SKM-1 (cell line): ENCODE measurements at regions not wholly inside any gene's neighbourhood (a gene's known extent, or its start where the extent isn't known, plus 50 kb on each side); places are given as distances from the start of the nearest gene placed in this dataset.

Source experiments
- DNase-seq: peaks from one replicate; lab custom pipeline; 2025; ENCODE audit not compliant: unreplicated experiment; lab: John Stamatoyannopoulos, UW

DNA sequence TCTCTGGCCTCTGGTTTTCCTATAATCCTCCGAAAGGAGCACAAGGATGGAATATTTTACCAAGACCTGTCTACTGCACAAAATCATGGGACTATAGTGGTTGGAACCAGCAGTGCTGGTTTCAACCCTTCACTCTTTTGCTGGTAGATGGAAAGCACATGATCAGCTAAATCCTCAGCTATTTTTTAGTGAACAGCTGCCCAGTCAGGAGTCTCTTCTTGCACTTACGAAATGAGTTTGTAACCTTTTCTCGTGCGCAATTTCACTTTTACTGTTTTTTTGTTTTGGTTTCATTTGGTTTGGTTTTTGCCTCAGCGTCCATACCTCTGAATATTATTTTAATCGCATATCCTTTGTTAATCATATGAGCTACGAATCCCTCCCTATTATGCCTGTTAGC is 418.5 kb upstream of the CPEB2 start:
- DNase-seq: no peak

DNA sequence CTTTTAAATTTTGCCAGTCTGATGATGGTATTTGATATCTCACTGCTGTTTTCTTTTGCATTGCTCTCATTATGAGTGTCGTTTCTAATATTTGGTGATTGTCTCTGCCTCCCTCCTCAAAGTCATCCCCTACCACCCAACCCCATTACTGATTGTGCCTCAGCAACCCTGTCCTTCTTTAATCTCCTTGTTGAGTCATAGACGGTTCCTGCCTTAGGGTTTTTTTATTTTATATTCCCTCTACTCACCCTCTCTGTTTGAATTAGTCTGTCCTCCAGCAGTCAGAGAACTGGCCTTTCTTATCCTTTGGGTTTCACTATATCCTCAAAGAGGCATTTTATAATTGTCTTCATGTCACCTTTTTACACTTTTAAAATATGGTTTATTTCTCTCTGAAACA is 409.3 kb upstream of the CPEB2 start:
- DNase-seq: no peak

DNA sequence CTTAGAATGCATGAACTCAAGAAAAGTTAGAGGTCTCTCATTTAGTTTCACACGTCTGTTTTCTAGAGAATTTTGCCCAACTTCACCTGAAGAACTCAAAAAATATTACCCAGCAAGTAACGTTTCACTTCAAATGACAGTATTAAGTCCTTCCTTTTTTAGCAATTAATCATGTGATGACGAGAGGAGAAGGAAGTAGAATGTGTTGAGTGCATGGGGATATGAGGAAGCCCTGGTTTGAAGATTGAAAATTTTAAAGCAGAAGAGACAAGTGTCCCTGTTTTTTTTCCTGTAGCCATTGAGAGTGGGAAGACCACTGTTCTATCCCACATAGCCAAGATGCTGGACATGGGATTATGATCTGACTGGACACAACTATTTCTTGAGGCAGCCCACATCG is 406.3 kb upstream of the CPEB2 start:
- no peak for DNase-seq

DNA sequence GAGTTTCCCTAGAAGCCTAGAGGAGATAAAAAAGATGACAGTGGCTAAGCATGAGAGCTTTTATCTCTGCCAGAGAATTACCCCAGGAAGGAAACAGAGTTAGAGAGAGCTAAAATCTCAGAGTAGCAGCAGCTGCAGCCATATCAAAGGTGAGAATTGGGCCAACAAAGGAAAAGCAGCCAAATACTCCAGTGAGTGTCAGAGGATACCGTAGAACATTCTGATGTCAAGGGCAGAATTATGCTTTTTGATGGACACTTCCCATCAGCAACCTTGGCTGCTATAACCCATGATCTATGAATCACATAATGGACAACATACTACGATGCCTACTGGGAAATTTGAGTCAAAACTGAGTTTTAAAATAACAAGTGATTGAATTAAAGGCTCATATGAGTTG is 405.8 kb upstream of the CPEB2 start:
- no peak for DNase-seq

DNA sequence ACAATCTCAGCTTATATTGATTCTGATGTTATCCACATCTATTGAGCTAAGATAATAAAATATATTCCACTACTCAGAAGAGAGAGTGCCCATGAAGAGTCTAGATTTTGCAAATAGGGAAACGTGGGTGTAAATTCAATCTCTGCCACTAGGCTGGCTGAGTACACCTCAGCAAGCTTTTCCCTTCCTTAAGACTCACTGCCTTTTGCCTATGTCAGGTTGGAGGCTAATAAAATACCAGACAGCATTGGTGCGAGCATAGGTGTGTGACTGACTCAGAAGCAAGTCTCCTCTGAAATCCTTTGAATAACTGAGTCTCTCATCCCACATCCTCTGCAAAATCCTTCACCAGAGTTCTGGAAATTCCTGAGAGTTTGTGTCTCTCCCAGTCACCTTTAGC is 405.4 kb upstream of the CPEB2 start:
- DNase-seq: no peak

DNA sequence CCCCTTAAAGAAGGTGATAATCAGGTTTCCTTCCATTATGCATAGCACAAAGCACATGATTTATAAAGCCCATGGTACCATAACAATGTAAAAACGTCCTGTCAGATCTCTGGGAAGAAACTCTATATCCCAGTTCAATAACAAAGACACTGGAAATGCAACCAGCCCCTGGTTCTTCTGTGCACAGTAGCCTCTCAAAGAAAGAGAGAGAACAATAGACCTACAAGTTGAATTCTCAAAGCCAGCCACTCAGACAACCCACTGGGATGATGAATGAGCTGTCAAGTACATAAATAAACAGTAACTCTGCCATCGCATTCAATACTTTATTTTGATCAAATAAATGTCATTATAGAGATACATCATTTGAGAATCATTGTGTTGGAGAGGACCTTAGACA is 400.1 kb upstream of the CPEB2 start:
- DNase-seq: no peak

DNA sequence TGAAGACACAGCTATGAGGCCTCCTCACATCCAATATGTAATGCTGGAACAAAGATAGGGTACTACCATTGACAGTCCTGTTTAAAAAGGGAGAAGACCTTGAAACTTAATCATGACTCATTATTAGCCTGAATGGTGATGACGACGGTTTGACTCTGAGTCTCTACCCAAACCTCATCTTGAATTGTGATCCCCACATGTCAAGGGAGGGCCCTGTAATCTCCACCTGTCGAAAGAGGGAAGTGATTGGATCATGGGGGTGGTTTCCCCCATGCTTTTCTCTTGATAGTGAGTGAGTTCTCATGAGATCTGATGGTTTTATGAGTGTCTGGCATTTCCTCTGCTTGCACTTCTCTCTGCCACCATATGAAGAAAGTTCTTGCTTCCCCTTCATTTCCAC is 395.3 kb upstream of the CPEB2 start:
- no peak for DNase-seq

DNA sequence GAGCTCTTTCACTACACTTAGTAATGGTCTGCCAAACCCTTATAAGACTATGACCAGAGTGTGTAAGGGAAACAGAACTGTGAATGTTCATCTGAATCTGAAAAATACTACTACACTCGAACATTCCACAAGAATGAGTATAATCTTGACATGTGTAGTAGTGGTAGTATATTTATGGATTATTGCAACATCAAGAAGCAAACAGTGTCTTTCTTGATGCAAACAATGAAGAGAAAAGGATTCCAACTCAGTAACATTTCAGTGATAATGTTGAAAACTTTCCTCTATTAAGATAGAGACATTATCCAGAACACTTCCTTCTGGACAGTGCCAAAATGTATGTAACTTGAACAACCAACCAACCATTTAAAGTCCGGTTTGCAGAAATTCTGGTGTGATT is 394.7 kb upstream of the CPEB2 start:
- no peak for DNase-seq

DNA sequence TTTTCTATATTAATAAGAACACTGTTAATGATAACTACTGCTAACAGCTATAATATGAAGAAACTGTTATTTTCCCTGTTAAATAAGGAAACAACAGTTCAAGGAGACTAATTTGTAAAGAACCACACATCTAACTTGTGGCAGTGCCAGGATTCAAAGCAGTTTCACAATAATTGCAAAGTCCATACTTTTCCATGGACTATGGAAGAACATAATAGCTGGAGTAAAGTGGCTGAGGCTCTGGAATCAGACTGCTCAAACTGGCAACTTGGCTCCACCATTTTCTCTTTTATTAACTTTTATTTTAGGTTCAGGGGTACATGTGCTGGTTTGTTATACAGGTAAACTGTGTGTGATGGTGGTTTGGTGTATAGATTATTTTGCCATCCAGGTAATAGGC is 393.7 kb upstream of the CPEB2 start:
- DNase-seq: no peak

DNA sequence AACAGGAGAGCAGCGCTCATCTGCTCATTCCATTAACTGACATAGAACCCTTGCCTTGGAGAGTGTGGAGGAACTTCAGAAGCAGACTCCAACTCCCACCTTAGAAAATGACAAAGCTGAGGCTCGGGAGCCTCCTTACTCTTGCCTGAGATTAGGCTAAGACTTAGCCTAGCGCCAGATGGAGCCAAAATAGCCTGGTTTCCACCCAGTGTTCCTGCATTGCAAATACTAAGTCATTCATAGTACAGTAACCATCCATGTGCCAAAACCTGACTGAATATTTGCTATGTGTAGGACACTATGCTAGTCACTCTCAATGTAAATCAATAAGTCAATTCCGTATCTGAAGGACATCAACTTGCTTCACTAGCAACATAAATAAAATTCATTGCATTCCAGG is 387.4 kb upstream of the CPEB2 start:
- no peak for DNase-seq

DNA sequence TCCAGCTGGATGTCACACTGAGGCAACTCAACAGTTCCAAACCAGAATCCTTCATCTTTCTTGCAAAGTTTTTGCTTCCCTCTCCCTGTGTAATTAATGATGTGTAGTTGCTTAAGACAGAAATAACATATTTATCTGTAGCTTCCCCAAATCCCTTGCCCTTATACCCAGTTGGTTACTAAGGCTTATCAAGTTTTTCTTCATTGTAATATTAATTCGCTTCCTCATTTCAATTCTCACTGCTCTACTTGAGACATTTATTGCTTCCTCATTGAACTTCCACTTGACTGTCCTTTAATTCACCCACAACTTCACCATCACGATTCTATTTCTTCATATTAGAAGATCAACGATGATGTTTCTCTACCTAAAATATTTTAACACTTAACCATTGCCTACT is 386.6 kb upstream of the CPEB2 start:
- peak; percentile 12 for DNase-seq

DNA sequence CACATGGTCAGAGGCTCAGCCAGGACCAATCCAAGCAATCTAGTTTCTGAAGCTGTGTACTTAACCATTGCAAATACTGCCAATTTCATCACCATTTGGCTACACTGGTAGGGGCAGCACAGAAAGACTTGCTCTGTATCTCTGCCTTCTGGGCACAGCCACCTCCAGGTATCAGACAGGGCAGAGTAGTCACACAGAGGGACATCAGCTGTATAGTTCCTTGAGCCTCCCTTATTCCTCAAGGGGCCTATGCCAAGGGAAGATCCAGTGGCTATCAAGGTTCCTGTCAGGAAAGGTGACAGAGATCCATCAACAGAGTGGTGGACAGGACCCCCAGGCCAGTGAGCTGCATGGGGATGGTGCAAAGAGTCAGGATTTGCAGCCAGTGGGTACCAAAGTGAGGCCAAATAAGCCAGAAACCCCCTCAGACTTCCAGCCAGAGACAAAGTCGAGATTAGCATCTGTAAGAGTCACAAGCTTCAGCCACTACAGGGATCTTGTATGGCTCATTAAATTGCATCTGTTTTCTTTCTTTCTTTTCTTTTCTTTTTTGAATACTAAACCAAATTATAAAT is 381.6 kb upstream of the CPEB2 start:
- no peak for DNase-seq

DNA sequence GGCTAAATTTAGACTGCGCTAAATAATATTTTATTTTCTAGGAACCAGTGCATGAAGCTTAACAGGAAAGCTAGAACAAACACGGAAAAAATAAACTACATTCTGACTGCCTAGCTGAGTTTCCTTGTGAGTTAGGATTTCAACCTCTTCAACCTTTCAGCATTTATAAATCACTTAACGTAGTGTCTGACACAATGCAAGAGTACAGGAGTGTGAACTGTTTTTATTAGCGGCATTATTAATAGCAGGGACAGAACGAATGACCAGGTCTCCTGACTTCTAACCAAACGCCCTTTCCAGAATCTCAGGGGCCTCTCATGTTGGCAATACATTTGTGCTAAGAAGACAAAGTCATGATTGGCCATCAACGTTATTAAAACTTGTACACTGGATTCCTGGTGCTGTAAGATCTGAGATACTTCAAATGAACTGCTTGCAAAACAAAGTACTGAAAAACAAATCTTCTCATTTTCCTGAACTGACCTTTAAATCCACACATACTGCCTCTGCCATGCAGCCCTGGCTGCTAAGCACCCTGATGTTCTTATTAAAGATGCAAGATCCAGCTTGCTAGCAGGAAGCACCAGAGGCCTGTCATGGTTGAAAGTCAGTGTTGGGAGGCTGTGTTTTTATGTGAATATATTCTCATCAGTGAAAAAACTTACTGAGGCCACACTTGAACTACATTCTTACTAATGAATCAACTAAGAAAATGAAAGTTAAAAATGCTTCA is 380.4 kb upstream of the CPEB2 start:
- no peak for DNase-seq

DNA sequence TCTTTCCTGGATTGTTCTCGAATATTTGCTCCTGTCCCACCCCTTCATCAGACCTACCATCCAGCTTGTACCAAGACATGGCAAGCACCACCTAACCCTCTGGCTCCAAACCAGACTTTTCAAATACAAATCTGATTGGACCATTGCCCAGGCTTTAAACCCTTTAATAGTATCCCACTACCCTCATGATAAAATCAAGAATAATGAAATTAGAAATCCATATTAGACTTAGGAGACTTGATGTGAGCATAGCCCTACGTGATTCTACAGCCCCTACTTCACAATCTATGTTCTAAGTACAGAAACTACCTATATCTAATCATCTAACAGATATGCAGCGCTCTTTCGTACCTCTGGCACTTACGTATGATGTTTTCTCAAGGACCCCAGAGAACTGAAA is 375.2 kb upstream of the CPEB2 start:
- no peak for DNase-seq

DNA sequence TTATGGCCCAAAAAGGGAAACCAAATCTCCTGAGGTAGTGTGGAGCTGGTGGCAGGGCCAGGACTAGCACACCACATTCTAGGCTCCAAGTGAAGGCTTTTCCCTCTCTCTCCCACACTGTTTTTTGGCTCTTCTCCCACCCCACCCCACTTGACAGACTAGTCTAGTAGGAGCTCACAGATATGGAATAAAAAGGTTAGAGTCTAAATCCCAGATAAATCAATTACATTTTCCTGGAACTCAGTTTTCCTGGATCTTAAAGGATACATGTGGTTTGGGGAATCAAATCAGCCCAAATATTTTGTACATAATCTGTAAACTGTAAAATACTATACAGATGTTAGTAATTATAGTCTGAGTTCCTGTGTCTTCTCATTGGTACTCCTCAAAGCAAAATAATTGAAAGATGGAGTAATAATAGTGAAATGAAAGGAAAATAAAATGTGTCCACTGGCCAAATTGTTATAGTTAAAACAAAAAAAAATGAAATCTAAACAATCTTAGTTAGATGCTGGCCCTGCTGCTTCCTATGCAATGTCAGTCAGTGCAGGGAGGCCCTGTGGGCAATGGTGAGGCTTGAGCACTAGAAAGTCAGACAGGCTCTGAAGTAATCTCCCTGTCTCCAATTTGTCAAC is 370.4 kb upstream of the CPEB2 start:
- no peak for DNase-seq

DNA sequence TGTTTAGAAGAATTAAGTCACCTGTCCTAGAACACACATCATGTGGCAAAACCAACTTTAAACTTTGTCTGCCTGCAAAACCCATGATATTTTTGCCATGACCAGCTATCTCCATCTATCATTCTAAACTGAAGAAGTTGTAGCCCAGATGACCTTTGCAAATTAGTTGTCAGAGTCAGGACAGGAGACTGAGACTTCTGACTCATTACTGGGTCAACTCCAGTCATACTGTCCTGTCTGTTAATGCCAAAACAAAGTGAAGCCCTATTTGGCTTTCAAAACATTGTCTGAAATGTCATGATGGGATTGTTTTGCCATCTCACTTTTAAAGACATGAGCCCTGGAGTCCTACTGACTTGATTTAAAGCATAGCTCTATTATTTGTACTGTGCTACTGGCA is 365.7 kb upstream of the CPEB2 start:
- no peak for DNase-seq

DNA sequence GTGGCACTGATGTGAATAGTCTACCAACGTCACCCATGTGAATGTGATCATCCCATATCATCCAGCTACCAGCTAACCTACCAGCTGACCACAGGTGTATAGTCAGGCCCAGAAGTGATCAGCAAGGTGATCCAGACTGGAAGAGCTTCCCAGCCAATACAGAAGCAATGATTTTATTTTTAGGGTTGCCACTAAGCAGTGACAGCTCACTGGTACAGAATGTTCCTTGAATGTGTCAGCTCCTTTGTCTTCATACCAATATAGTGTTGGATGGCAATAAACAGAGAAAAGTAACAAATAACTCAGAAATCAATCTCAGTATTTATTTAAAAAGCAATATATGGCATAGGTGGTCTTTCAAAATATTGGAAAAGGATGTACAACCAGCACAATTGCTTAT is 361.8 kb upstream of the CPEB2 start:
- DNase-seq: no peak

DNA sequence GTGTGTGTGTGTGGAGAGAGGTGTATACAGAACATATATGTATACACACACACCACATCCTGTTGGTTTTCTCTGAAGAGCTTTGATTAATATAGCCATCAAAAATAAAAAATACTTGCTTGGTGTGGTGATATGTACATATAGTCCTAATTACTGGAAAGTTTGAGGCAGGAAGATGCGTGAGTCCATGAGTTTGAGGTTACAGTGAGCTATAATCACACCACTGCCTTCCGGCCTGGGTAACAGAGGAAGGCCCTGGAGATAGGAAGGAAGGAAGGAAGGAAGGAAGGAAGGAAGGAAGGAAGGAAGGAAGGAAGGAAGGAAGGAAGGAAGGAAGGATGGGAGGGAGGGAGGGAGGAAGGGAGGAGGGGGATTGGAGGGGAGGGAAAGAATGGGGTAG is 360.4 kb upstream of the CPEB2 start:
- DNase-seq: no peak

DNA sequence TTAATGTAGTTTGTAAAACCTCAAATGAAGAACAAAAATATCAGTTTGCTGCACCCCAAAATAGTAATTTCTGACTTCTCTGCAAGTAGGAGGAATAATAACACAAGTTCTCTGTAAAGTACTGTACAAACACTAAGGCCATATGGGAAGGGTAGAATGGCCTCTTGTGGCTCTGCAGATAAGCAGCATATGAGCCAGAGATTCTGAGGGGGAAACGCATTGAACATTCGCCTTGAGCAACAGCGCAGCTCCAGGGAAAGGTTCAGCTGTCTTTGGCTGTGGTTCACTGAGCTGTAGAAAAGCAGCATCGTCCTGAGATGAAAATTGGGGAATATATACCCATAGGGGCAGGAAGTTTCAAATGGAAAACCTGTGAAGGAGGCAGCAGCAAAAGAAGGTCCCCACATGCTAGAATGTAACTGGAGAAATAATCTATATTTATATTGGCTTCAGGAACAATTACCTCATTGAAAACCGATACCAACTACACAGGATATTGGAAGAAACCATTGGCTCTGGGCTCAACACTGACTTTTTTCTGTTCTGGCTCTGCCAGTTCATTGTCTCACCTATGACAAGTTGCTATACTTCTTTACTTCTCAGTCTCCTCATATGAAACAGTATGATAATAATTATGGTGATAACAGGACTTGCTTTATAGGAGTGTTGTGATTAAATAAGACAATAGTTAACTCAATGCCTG is 357.6 kb upstream of the CPEB2 start:
- no peak for DNase-seq

DNA sequence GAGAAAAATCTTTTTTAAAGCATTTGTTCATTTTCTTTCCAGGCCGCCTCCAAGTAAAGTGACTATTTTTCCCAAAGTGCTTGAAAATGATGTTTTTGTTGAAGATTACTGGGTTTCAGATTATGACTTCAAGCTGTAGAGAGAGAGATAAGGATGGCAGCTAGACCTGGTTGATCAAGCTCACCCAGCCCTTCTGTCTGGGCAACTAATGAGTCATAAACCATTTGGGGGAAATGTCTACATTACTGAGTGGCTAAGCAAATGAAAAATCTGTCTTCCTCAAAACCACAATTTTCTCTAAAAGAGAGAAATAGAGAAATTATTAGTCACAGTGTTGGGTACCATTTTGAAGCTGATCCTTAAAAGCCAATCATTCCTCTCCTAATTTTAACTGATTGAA is 355.4 kb upstream of the CPEB2 start:
- no peak for DNase-seq

DNA sequence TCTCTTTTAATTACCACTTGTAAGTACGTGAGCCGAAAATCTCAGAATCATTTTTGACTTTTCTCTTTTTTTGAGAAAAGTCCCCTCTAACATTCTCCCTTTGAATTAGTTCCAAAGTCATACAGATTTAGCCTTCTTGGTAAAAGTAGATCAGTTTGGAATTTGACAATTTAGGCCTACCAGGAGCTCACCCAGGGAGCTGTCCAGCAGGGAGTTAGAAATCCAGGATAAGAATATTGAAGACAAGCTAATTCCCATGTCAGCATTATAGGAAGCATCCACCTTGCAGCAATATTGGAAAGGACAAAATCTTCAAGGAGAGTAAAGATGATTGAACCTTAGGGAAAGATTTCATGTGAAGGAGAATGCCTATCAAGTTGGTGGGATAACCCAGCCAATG is 352.2 kb upstream of the CPEB2 start:
- no peak for DNase-seq

DNA sequence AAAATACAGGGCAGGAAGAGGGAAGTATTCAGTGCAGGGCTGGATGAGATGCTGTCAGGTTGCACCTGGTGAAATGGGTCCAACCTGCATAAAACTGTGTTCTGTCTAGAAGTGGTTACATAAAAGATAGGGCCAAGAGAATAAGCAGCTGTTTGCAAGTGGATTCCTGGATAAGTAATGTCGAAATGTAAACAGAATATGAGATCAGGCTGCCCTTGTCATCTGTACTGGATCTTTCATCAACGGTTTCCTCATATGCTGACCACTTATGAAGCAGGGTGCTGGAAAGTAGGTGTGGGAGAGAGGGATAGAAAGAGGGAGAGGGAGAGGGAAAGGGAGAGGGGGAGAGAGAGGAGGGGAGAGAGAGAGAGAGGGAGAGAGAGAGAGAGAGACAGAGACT is 349.8 kb upstream of the CPEB2 start:
- no peak for DNase-seq
